ENCODE measurements at regions not wholly inside any gene's neighbourhood (a gene's known extent, or its start where the extent isn't known, plus 50 kb on each side); places are given as distances from the start of the nearest gene placed in this dataset.
"Not testable (repeated sequence)": the region's sequence is repeated elsewhere in the genome, so short reads cannot be mapped to it uniquely, and the experiment has no call there.

DNA sequence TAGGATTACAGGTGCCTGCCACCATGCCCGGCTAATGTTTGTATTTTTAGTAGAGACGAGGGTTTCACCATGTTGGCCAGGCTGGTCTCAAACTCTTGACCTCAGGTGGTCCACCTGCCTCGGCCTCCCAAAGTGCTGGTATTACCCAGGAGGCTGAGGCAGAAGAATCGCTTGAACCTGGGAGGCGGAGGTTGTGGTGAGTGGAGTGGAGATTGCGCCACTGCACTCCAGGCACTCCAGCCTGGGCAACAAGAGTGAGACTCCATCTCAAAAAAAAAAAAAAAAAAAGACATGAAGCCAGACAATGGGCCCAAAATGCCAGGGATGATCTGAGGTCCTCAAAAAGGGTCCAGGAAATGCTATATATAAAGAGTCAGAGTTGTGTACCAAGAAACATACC lies 392.9 kb downstream of the SEC14L1 start:
- DNase-seq: not testable (repeated sequence)

DNA sequence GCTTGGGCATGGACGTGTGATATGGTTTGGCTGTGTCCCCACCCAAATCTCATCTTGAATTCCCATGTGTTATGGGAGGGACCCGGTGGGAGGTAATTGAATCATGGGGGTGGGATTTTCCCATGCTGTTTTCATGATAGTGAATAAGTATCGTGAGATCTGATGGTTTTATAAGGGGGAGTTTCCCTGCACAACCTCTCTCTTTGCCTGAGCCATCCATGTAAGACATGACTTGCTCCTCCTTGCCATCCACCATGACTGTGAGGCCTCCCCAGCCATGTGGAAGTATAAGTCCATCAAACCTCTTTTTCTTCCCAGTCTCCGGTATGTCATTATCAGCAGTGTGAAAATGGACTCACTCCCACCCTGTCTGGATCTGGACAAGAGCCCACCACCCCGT lies 393.4 kb downstream of the SEC14L1 start:
- no peak for DNase-seq

DNA sequence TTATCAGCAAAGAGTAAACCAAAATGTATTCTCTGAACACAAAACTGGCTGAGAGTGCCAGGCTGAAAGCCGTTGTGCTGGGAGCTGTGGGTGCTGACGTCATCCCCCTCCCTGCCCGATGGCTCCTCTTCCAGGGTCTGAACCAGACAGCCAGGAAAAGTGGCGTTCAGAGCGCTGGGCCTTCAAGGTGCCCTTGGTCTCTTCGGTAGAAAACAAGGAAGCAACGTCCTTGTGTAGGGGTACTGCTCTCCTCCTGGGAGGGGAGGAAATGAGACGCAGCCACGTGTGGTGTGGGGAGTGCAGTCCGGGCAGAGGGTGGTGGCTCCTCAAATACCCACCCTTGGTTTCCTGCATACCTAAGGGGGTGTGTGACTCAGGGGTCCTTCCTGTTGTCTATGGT lies 394.7 kb downstream of the SEC14L1 start:
- no peak for DNase-seq

DNA sequence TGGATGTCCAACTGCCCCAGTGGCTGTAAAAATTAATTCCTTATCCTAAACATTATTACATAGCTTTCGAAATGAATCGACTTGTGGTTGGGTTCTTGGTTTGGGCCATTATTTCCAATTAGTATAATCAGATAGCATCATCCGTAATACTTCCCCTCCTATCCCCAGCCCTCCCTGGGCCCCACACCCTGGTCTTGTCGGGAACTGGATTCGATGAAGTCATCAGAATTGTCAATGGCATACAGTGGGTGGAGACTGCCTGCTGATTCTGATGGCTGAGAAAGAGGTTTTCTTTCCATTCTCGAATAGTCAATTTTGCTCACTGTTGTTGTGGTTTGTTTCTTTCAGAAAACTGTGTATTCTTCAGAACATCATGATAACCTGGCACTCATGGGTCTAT lies 395.1 kb downstream of the SEC14L1 start:
- DNase-seq: no peak

DNA sequence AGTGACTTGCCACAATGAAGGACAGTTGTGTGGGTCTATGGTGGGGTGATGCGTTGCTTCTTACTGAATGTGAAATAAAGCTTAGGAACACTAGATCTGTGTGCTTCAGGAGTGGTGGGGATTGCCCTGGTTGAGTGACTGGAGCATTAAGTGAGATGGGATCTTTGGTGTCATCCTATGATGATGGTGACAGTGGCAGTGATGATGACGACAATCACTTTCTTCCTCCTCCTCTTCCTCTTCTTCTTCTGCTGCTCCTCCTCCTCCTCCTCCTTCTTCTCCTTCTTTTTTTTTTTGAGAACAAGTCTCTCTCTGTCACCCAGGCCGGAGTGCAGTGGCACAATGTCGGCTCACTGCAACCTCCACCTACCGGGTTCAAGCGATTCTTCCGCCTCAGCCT lies 396.8 kb downstream of the SEC14L1 start:
- DNase-seq: no peak

DNA sequence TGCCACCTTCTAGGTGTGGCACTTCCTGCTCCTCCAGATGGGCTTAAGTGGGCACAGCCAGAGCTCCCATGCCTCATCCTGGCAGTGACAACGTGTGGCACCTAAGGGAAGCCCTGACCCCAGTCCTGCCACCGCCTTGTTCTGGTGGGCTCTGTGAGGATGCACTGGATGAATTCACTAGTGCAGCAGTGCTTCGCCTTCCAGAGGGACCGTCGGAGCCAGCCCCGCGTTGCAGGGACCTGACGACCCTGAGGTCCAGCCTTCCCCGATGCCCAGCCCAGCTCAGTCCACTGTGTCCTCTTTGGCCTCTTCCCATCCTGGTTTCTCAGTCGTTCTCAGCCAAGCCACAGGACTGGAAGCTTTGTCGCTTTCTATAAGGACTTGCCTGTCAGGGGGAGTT lies 399.8 kb downstream of the SEC14L1 start:
- DNase-seq: no peak

DNA sequence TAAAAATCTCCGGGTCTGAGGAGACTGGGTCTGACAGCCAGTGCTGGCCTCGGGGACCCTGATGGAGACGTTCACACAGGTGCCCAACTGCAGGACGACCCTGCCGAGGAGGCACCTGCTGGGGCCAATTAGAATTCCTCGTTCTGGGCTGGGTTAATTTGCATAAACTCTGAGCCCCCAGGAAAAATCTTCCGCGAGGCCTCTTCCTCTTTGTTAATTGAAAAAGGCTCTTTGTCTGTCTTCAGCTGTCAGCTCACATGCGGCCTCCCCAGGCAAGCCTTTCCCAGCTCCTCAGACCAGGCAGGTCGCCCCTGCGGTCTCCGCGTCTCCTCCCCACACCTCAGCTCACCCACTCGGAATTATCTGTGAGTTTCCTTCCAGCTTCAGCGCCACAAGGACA lies 400.2 kb downstream of the SEC14L1 start:
- DNase-seq: no peak

DNA sequence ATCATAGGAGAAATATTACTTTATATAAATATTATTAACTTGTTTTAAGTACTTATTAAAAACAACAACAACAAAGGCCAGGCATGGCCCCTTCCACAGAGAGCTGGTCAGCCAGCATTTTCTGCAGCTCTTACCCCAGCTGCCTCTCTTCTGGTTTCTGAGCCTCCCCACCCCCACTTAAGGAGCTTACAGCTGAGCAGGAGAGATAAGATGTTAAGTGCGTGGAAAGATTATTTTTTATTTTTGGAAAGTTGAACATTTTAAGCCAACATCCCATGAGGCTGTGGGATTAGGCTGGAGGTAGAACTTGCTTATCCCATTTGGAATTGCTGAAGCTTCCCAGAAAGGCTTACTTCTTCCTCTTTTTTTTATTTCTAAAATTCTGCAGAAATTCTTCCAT lies 401.2 kb downstream of the SEC14L1 start:
- DNase-seq: no peak

DNA sequence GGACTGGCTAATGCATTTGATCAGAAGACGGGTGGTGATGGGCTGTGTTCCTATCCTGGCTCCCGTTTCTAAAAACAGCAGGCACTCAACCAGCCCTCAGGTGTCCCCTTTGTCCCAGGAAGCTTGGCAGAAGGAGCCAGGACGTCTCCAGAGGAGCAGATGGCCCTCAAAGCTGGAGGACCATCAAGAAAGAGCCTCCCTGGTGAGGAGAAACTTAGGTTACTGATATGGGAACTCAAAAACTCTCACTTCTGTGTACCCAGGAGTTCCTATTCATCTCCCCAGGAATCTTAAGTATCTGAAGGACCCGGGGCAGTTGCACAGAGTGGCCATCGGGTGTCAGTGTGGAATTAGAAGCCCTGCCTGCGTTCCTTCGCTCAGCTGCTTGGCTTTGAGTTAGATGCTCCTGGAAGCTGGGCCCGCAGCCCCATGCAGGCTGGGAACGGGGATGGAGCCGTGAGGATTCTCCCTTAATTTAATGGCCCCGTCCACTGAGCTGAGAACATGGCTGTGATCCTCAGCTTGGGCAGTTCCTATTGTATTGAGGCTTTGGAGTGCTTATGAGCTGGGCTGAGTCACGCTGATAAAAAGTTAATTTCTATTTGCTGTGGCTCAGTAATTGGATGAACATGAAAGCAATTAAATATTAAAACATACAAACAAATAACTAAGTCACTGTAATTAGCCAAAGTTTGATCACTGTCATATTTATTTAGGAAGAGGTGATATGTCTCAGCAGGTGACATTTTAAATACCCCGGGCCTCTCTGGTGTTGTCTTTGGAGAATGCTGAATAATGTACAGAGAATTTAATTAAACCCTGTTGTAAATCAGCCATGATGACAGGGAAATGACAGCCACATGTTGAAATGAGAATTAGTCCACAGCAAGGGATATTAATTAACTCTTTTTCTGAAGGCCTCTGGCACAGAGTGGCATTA lies 402.1 kb downstream of the SEC14L1 start:
- DNase-seq: peak; percentile 78

DNA sequence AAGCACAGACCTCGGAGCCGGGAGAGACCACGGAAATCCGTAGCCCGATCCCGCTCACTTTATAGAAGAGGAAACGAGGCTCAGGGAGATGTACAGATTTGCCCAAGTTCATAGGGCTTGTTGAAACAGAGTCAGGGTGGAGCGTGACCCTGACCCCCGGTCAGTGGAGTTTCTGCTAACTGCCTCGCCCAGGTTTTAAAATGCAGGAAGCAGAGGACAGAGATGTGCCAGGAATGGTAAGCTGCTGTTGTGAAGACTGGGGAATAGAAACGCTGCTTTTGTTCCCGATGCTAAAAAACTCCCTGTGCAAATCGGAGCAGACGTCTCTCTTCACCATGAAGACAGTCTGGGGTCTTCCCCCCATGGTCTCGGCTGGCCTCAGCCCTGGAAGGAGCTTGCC lies 403.0 kb downstream of the SEC14L1 start:
- DNase-seq: no peak

DNA sequence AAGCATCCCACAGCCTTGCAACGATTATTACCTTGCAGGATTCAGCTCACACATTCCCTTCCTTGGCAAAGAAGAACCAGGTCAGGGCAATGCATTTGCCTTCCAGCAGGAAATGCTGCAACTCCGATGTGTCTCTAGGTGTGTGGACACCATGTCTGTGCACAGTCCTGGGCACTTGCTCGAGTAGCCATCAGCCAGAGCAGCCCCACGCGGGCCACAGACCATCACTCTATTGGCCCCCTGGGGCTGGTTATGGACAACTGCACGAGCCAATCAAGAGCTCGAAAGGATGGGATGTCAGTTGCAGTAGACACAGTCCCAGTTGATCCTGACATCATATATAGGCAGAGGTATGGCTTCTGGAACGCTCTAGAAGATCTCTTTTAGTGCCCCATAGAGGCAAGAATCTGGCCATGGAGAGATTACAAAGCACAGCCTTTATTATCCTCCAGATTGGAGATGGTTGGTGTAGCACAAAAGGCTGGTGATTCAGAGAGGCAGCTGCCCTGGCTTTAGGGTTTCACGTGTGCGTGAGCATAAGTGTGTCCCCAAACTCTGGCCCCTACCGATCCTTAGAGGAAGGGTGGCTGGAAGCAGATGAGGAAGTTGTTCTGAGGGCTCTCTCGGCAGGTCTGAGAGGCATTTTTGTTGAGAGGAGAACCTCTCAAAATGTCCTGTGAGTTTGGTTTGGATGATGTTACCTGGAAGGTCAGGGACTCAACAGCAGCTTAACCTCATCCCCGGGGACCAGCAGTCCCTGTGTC lies 403.8 kb downstream of the SEC14L1 start:
- DNase-seq: no peak

DNA sequence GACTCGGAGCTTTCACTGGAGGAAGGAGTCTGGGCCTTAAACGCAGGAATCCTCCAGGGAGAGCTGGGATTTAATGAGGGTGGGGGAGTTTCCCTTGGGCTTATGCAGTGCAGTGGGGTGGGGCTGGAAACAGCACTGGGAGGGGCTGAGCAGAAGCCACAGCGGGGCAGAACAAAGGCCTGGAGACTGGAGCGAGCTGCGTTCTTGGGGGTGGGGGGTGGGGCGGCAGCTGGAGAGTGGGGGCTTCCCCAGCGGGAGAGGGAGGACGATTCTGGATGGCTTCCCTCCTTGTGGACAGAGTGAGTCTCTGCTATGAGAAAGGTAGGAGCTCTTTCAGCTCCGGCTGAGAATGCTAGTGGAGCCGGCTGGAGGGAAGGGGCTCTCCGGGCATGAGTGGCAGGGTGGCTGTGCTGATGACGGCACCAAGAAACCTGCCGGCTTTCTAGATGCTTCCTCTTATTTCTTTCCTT lies 406.0 kb downstream of the SEC14L1 start:
- DNase-seq: no peak

DNA sequence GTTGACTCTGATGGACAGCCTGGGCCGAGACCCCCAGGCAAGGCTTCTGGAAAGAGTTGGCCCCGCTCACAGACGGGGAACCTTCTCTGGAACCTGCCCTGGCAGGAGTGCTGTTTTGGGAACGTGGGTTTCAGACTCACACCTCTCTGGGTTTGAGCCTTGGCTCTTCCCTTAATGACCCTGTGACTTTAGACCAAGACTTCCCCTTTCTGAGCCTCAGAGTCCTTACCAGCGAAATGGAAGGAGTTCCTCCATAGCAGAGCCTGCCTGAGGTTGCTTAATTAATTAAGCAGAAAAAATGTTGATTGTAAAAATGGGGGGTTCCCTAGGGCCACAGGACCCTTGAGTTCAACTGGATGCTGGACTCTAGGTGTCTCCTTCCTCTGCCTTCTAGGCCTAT lies 408.2 kb downstream of the SEC14L1 start:
- no peak for DNase-seq

DNA sequence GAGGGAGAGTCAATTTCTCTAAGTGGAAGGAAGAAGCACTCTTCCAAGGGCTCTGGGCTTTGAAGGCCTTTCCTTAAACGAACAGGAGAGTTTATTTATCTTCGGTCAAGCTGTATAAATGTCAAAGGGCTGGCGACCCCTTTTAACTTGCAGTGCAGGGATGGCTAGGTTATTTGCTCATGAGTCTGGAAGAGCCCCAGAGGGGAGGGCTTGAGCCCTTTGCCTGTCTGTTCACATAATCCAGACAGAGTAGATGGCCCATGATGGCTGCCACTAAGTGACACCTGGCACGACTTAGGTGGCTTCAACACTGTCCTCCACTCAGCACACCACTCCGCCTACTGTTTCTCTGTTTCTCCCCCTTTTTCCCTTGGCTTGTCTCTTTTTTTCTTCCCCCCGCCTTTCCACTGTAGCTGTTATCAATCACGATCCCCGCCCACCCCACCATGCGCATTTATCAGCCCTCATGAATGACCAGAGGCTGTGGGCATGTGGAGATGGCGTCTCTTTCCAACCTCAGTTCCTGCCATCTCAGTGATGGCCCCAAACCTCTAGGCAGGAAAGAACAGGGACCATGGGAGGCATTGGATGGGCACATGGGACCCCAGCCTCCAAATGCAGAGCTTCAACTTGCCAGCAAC lies 408.7 kb upstream of the TNRC6C start:
- DNase-seq: no peak

DNA sequence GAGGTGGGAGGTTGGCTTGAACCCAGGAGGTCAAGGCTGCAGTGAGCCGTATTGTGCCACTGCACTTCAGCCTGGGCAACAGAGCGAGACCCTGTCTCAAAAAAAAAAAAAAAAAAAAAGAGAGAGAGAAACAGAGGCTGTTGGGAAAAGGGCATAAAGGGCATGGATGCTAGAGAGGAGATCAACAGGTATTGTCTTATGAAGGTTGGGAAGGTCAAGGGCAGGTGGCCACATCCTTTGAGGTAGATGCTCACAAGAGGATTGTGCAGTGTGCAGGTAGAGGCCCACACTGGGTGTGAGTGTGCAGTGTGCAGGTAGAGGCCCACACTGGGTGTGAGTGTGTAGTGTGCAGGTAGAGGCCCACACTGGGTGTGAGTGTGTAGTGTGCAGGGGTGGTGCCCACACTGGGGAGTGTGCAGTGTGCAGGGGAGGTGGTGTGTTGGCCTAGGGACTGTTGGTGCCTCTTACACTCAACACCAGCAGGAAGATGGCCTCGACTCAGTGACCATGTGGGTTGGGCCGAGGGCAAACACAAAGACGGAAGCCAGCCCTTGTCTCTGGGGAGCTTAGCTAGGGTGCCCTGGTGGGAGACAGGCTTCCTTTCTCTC lies 404.9 kb upstream of the TNRC6C start:
- DNase-seq: no peak

DNA sequence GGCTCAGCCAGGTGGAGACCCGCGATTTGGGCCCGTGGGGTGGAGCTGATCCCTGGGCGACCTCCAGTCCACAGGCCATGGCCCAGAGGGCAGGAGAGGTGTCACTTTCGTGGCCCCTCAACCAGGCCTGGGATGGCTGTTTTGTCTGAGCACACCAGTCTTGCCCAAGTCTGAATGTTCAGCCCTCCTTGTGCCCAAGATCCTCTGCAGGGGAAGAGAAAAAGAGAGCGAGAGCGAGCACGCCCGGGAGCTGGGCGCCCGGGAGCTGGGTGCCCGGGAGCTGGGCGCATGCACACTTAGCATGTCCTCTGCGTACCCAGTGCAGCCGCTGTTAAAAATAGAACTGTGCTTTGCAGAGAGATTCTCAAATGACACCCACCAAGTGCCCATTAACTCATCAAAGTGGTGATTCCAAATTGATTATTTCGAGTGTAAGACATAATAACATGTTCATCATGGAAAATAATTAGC lies 403.3 kb upstream of the TNRC6C start:
- no peak for DNase-seq

DNA sequence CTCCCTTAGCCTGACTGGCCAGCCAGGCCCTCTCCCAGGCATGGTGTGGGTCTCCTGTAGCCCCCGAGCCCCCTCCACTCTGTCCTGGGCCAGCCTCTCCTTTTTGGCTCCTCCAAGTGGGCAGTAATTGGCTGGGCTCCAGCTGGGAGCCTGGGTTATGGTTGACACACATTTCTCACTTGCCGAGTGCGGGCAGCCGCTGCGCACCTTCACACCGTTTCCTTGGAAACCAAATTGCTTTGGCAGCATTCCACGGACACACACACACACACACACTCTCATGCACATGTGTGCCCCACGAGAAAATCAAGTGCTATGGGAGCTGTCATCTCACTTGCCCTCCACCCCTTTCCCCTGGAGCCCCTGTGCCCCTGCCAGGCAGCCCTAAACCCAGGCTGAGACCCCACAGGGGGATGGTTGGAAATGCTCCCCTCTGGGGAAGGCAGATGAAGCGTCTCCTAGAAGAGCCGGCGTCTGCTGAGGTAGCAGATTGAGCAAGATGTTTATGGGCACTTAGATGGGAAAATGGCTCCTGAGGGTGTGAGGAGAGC lies 402.7 kb upstream of the TNRC6C start:
- DNase-seq: peak; percentile 17

DNA sequence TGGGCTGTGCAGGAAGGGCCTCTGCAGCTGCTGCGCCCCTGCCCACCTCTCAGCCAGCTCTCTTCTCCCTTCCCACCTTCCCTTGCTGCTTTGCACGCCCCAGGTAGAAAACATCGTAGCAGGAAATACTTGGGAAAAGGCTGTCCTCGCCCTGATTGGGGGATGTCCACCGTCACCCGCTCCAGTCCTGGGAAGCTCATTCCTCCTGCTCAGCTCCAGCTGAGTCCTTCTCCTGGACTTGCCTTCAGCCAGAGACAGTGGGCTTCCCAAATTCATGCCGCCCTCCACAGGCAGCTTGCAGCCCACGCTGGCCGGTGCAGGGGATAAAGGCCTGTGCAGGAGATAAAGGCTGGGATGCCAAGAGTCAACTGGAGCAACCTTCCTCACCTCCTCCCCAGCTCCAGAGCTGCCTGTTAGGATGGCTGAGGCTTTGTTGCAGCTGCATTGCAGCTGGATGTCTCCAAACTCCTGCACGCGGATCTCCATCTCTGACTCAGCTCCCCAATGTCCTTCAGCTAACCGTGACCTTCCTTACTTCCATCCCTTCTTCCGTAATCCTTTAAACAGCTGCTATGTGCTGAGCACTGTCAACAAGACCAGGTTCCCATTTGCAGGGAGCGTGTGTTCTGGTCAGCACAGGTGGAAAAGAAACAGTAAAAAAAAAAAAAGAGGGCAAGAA lies 402.0 kb upstream of the TNRC6C start:
- no peak for DNase-seq

DNA sequence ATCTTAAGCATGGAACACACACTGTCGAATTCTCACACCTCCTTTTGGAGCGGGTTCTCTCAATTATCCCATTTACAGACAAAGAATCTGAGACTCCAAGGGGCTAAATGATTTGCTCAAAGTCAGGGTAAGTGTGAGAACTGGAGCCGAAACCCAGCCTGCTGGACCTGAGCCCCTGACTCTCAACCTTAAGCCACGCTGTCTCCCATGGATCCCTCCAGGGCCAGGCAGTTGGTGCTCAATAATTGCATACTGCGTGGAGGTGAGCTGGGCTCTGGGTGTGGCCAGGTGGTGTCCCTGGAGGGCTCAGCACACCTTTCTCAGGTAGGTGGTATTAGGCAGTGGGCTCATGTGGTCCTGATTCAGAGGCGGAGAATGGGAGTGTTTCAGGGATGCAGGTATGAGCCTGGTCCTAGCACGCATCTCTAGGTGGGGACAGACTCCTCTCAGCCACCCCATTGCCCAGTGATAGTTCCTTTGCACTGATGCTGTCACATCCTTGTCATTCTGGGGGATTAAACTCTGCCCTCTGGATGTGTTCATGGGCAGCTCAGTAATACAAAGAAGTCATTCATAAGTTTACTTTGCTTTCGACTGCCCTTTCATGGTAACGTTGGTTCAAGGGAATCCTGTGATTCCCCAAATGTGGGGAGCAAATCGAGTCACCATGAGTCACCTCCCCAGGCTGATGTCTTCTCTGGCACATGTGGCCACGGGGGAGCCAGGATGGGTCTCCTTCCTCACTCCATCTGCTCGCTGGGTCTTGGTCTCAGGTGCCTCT lies 399.5 kb upstream of the TNRC6C start:
- no peak for DNase-seq

DNA sequence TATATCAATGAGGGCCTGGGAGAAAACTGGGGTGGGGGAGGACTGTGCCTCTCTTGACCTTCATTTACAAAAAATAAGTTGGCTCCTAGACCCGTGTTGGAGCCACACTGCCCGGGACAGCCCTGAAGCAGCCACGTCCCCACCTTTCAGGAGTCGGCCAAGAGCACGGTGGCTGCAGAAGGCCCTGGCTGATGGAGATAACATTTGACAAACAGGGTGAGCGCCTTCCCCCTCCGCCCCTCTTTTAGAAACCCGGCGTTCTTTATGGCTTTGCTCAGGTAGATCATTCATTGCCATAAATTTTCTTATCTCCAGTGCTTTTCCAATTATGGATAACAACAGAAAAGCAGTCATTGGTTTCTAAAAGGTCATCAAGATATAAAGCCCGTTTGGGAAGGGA lies 398.1 kb upstream of the TNRC6C start:
- DNase-seq: no peak

DNA sequence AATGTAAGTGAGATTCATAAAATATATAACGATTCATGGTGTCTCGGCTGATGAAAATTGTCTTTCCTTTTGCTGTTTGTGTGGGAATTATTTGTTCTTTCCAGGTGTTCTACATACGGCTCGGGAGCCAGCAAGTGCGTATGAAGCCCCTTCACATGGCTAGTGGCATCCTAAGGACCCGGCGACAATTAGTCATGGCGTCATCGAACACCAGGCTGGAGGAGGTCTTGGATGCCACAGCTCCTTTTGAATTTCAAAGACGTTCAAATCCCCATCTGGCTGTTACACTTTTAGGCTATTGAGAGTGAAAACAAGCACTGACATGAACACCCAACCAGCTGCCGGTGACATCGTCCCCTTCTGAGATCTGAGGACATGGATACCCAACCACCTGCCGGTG lies 397.7 kb upstream of the TNRC6C start:
- DNase-seq: no peak

Data from fibroblast of skin of right quadriceps (primary cell).